ENCODE measurements at regions not wholly inside any gene's neighbourhood (a gene's known extent, or its start where the extent isn't known, plus 50 kb on each side); places are given as distances from the start of the nearest gene placed in this dataset.
"Not testable (repeated sequence)": the region's sequence is repeated elsewhere in the genome, so short reads cannot be mapped to it uniquely, and the experiment has no call there.

GRCh38 chr3:72269475-72269874, 484.5 kb upstream of the PROK2 start:
- no peaks in the 10 kb centered on the region for H3K9me3 ChIP-seq
- intact Hi-C loops (cut with DNase I; ENCODE audit: low total_unique reads), result no loop called here
- no peaks in the 10 kb centered on the region for H3K27me3 ChIP-seq
- peaks cover 3 to 5% of the 10 kb centered on the region in 2 donors for H3K4me1 ChIP-seq
- TF ChIP-seq, protein P1, sequence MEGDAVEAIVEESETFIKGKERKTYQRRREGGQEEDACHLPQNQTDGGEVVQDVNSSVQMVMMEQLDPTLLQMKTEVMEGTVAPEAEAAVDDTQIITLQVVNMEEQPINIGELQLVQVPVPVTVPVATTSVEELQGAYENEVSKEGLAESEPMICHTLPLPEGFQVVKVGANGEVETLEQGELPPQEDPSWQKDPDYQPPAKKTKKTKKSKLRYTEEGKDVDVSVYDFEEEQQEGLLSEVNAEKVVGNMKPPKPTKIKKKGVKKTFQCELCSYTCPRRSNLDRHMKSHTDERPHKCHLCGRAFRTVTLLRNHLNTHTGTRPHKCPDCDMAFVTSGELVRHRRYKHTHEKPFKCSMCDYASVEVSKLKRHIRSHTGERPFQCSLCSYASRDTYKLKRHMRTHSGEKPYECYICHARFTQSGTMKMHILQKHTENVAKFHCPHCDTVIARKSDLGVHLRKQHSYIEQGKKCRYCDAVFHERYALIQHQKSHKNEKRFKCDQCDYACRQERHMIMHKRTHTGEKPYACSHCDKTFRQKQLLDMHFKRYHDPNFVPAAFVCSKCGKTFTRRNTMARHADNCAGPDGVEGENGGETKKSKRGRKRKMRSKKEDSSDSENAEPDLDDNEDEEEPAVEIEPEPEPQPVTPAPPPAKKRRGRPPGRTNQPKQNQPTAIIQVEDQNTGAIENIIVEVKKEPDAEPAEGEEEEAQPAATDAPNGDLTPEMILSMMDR (IDR thresholded peaks at IDR 0.05), result no peak
- no peak for TF ChIP-seq POLR2A (IDR thresholded peaks at IDR 0.05)
- H3K27ac ChIP-seq, result peak overlapping the region; percentile 65 to 74
- H3K4me3 ChIP-seq, result no peak overlapping the region
- H3K36me3 ChIP-seq, result no peaks in the 10 kb centered on the region
- DNase-seq, result no peak

DNA sequence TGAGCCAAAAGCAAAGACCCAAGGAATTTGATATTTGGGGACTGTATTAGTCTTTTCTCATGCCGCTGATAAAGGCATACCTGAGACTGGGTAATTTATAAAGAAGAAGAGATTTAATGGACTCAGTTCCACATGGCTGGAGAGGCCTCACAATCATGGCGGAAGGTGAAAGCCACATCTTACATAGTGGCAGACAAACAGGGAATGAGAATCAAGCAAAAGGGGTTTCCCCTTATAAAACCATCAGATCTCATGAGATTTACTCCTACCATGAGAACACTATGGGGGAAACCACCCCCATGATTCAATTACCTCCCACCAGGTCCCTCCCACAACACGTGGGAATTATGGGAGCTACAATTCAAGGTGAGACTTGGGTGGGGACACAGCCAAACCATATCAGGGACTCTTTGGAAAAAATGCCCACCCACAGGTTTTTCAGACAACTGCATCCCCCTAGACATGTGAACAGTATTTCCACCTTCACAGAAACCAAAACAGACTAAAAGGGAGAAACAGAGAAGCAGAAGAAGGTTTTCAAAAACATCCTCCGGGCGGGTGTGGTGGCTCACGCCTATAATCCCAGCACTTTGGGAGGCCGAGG, 482.1 kb upstream of the PROK2 start:
- H3K36me3 ChIP-seq; H3K9me3 ChIP-seq; intact Hi-C loops (cut with DNase I; ENCODE audit: low total_unique reads); H3K4me3 ChIP-seq; H3K4me1 ChIP-seq; H3K27ac ChIP-seq; DNase-seq; H3K27me3 ChIP-seq: not testable (repeated sequence)

GRCh38 chr3:72266016-72266370, 481.0 kb upstream of the PROK2 start:
- no peak overlapping the region for H3K27ac ChIP-seq
- DNase-seq, result no peak
- H3K36me3 ChIP-seq, result no peaks in the 10 kb centered on the region
- H3K9me3 ChIP-seq, result no peaks in the 10 kb centered on the region
- intact Hi-C loops (cut with DNase I; ENCODE audit: low total_unique reads), result no loop called here
- TF ChIP-seq, protein P1 (IDR thresholded peaks at IDR 0.05), result no peak
- no peak for TF ChIP-seq POLR2A (IDR thresholded peaks at IDR 0.05)
- peaks cover 3 to 5% of the 10 kb centered on the region in 2 donors for H3K4me1 ChIP-seq
- H3K4me3 ChIP-seq, result no peak overlapping the region
- no peaks in the 10 kb centered on the region for H3K27me3 ChIP-seq

GRCh38 chr3:72265256-72266015, 480.5 kb upstream of the PROK2 start:
- no peaks in the 10 kb centered on the region for H3K36me3 ChIP-seq
- TF ChIP-seq POLR2A (IDR thresholded peaks at IDR 0.05), result no peak
- TF ChIP-seq, protein P1 (IDR thresholded peaks at IDR 0.05), result peak in 1 of 4 experiments; percentile 27
- intact Hi-C loops (cut with DNase I; ENCODE audit: low total_unique reads), result no loop called here

GRCh38 chr3:72263223-72263990, 478.5 kb upstream of the PROK2 start:
- no peaks in the 10 kb centered on the region for H3K4me1 ChIP-seq
- H3K36me3 ChIP-seq, result no peaks in the 10 kb centered on the region
- no peak for DNase-seq
- no peaks in the 10 kb centered on the region for H3K9me3 ChIP-seq
- intact Hi-C loops (cut with DNase I; ENCODE audit: low total_unique reads), result no loop called here
- no peak overlapping the region for H3K27ac ChIP-seq
- TF ChIP-seq, protein P1 (IDR thresholded peaks at IDR 0.05), result no peak
- no peak for TF ChIP-seq POLR2A (IDR thresholded peaks at IDR 0.05)
- no peaks in the 10 kb centered on the region for H3K27me3 ChIP-seq
- H3K4me3 ChIP-seq, result no peak overlapping the region

More at GRCh38 chr3:72265256-72266015, 480.5 kb upstream of the PROK2 start:
- Histone ChIP-seq H3K27me3 (no peaks in the 10 kb centered on the region), H3K27ac (no peak overlapping the region), H3K4me3 (no peak overlapping the region), H3K9me3 (no peaks in the 10 kb centered on the region), H3K4me1 (peaks cover 3 to 5% of the 10 kb centered on the region in 2 donors)
- DNase-seq, result no peak
